PC-3 (cell line): ENCODE measurements at regions not wholly inside any gene's neighbourhood (a gene's known extent, or its start where the extent isn't known, plus 50 kb on each side); places are given as distances from the start of the nearest gene placed in this dataset.

Experiments
- ATAC-seq: fragments of 200-7000 bp; cut with Tn5 transposase; 2 replicates; pipeline ENCODE4 v1.9.1; 2020; ENCODE audit warnings: mild to moderate bottlenecking, moderate library complexity
- BruUV-seq: library from RNA; stranded (reverse); fragments of 400-500 nt; replicated peaks from 2 replicates; lab custom pipeline; 2021; lab: Mats Ljungman, UMichigan
- CTCF ChIA-PET: fragments of 300-600 bp; sonication (Branson Sonifier 250); formaldehyde crosslinking; loops from one replicate; lab custom pipeline; 2022; ENCODE audit warnings: antibody characterized with exemption; lab: Charles Lee
- POLR2A ChIA-PET: fragments of 300-600 bp; sonication (Branson Sonifier 250); formaldehyde crosslinking; loops from one replicate; lab custom pipeline; 2022; ENCODE audit warnings: antibody characterized with exemption; ENCODE audit not compliant: unreplicated experiment; lab: Charles Lee
- DNase-seq: peaks from one replicate; pipeline ENCODE4 v3.0.0-alpha.2; 2015
- H2AFZ ChIP-seq: fragments of 300-600 bp; sonication (generic); 2 replicates; pipeline ENCODE4 v1.6.0; 2016; ENCODE audit warnings: antibody characterized with exemption, low read length
- H3F3A ChIP-seq: fragments of 300-600 bp; sonication (generic); one replicate; pipeline ENCODE4 v1.6.0; 2017; ENCODE audit warnings: antibody characterized with exemption, low read length, control low read depth, mild to moderate bottlenecking; ENCODE audit not compliant: unreplicated experiment
- H3K27ac ChIP-seq: fragments of 300-600 bp; sonication (generic); 2 replicates; pipeline ENCODE4 v1.5.1; 2016; ENCODE audit warnings: mild to moderate bottlenecking, low read length
- H3K27me3 ChIP-seq: fragments of 300-600 bp; sonication (generic); 2 replicates; pipeline ENCODE4 v1.6.1; 2016; ENCODE audit warnings: low read length, mixed read lengths
- H3K36me3 ChIP-seq: fragments of 300-600 bp; sonication (generic); 2 replicates; pipeline ENCODE4 v1.6.1; 2016; ENCODE audit warnings: low read depth, mixed run types, low read length, mixed read lengths
- H3K4me1 ChIP-seq: fragments of 300-600 bp; sonication (generic); 2 replicates; pipeline ENCODE4 v1.5.1; 2016; ENCODE audit warnings: low read length; ENCODE audit not compliant: insufficient read depth
- H3K4me2 ChIP-seq: fragments of 300-600 bp; sonication (generic); 2 replicates; pipeline ENCODE4 v1.6.0; 2016; ENCODE audit warnings: low read length
- H3K4me3 ChIP-seq: fragments of 300-600 bp; sonication (generic); 2 replicates; pipeline ENCODE4 v1.5.1; 2016; ENCODE audit warnings: mild to moderate bottlenecking, low read length, mixed read lengths
- H3K79me2 ChIP-seq: fragments of 300-600 bp; sonication (generic); 2 replicates; pipeline ENCODE4 v1.6.1; 2017; ENCODE audit warnings: low read length, mixed read lengths
- H3K9ac ChIP-seq: fragments of 300-600 bp; sonication (generic); 2 replicates; pipeline ENCODE4 v1.6.0; 2016; ENCODE audit warnings: mild to moderate bottlenecking, low read length
- H3K9me2 ChIP-seq: fragments of 300-600 bp; sonication (generic); replicated peaks from 2 replicates; pipeline ENCODE4 v1.6.1; 2016; ENCODE audit warnings: mixed run types, low read length, mixed read lengths
- H3K9me3 ChIP-seq: fragments of 300-600 bp; sonication (generic); 2 replicates; pipeline ENCODE4 v1.6.1; 2016; ENCODE audit warnings: low read length, mixed read lengths
- H4K20me1 ChIP-seq: fragments of 300-600 bp; sonication (generic); 2 replicates; pipeline ENCODE4 v1.6.1; 2016; ENCODE audit warnings: low read length, mixed read lengths
- CTCF ChIP-seq: fragments of 300-600 bp; sonication (generic); conservative IDR thresholded peaks from 2 replicates; pipeline ENCODE4 v1.5.1; 2017; ENCODE audit warnings: antibody characterized with exemption, low read depth, mild to moderate bottlenecking, low read length
- EZH2 ChIP-seq: fragments of 300-600 bp; sonication (generic); IDR thresholded peaks from one replicate; pipeline ENCODE4 v1.6.1; 2017; ENCODE audit warnings: antibody characterized with exemption, mild to moderate bottlenecking, low read length; ENCODE audit not compliant: unreplicated experiment
- EZH2phosphoT487 ChIP-seq: fragments of 300-600 bp; sonication (generic); IDR thresholded peaks from 2 replicates; pipeline ENCODE4 v1.6.1; 2018; ENCODE audit warnings: mild to moderate bottlenecking, antibody characterized with exemption, low read length, borderline replicate concordance
- intact Hi-C: fragments of 100-400 bp; cut with micrococcal nuclease; formaldehyde crosslinking; loops from 2 replicates; pipeline ENCODE4 v1.9.0; 2023

- Histone ChIP-seq H3F3A (no peaks in the 10 kb centered on the region), H3K4me2 (no peak overlapping the region), H3K27ac (no peak overlapping the region)
Observed at GRCh38 chr3:159830523-159831154, 158.0 kb upstream of the IL12A start.

GRCh38 chr3:159831466-159831865 lies 157.2 kb upstream of the IL12A start:
- H3K9me2 ChIP-seq: no peaks in the 10 kb centered on the region
- no peaks in the 10 kb centered on the region for H3K36me3 ChIP-seq
- H3K4me2 ChIP-seq: no peak overlapping the region
- no TSS peak for BruUV-seq
- H3K4me3 ChIP-seq: no peak overlapping the region
- intact Hi-C loops: no loop called here
- ChIA-PET POLR2A (no interaction called here), CTCF (no interaction called here)
- no peak for ATAC-seq
- H3K9me3 ChIP-seq: no peaks in the 10 kb centered on the region
- H3K9ac ChIP-seq: no peak overlapping the region
- H3K27me3 ChIP-seq: no peaks in the 10 kb centered on the region
- H2AFZ ChIP-seq: no peak overlapping the region
- H3K4me1 ChIP-seq: peaks cover 22% of the 10 kb centered on the region
- TF ChIP-seq CTCF (no peak), EZH2phosphoT487 (no peak), EZH2 (no peak)
- no peak for DNase-seq
- H3F3A ChIP-seq: no peaks in the 10 kb centered on the region
- peaks cover 51% of the 10 kb centered on the region for H3K79me2 ChIP-seq
- H4K20me1 ChIP-seq: peaks cover 7% of the 10 kb centered on the region
- H3K27ac ChIP-seq: no peak overlapping the region

More at GRCh38 chr3:159830523-159831154, 158.0 kb upstream of the IL12A start:
- Histone ChIP-seq H4K20me1 (peaks cover 7% of the 10 kb centered on the region), H3K36me3 (no peaks in the 10 kb centered on the region), H3K27me3 (no peaks in the 10 kb centered on the region), H3K9me3 (no peaks in the 10 kb centered on the region), H3K79me2 (peaks cover 56% of the 10 kb centered on the region), H3K4me1 (peaks cover 19% of the 10 kb centered on the region), H3K4me3 (no peak overlapping the region), H2AFZ (no peak overlapping the region), H3K9ac (no peak overlapping the region), H3K9me2 (no peaks in the 10 kb centered on the region)
- TF ChIP-seq EZH2phosphoT487: no peak
- TF ChIP-seq CTCF: no peak
- TF ChIP-seq EZH2: no peak
- BruUV-seq: no TSS peak
- ATAC-seq (no peak), DNase-seq (no peak)
- CTCF ChIA-PET: no interaction called here
- intact Hi-C loops: no loop called here
- POLR2A ChIA-PET: no interaction called here

- ChIA-PET CTCF (no interaction called here), POLR2A (no interaction called here)
- Histone ChIP-seq H2AFZ (no peak overlapping the region), H3K9me3 (no peaks in the 10 kb centered on the region), H4K20me1 (peaks cover 8% of the 10 kb centered on the region), H3K36me3 (no peaks in the 10 kb centered on the region), H3K4me1 (peaks cover 27% of the 10 kb centered on the region), H3K79me2 (peaks cover 49% of the 10 kb centered on the region), H3F3A (no peaks in the 10 kb centered on the region), H3K4me2 (no peak overlapping the region), H3K9ac (no peak overlapping the region), H3K9me2 (no peaks in the 10 kb centered on the region), H3K27me3 (no peaks in the 10 kb centered on the region), H3K4me3 (no peak overlapping the region), H3K27ac (no peak overlapping the region)
- ATAC-seq (no peak), DNase-seq (no peak)
- TF ChIP-seq EZH2 (no peak), EZH2phosphoT487 (no peak), CTCF (no peak)
- intact Hi-C loops: no loop called here
- BruUV-seq: no TSS peak
Observed at GRCh38 chr3:159832024-159832423, 156.6 kb upstream of the IL12A start.
